RWPE2 (cell line): ENCODE measurements at regions not wholly inside any gene's neighbourhood (a gene's known extent, or its start where the extent isn't known, plus 50 kb on each side); places are given as distances from the start of the nearest gene placed in this dataset.

Experiments
- ATAC-seq: fragments of 200-7000 bp; cut with Tn5 transposase; 3 replicates; pipeline ENCODE4 v1.9.1; 2021; ENCODE audit warnings: low read depth
- DNase-seq: peaks from one replicate; pipeline ENCODE4 v3.0.0-alpha.2; 2020; ENCODE audit warnings: low spot score
- H3K27ac ChIP-seq: fragments of 450-650 bp; 2 replicates; pipeline ENCODE4 v1.5.1; 2017; ENCODE audit warnings: mild to moderate bottlenecking; ENCODE audit not compliant: poor library complexity, severe bottlenecking
- H3K27me3 ChIP-seq: fragments of 250-450 bp; sonication (Bioruptor Pico); 2 replicates; pipeline ENCODE4 v1.5.1; 2021; ENCODE audit warnings: mild to moderate bottlenecking, moderate library complexity; ENCODE audit not compliant: insufficient read depth, poor library complexity, severe bottlenecking
- H3K36me3 ChIP-seq: fragments of 250-450 bp; sonication (Bioruptor Pico); 2 replicates; pipeline ENCODE4 v1.5.1; 2020; ENCODE audit warnings: low read depth, mild to moderate bottlenecking, moderate library complexity
- H3K4me1 ChIP-seq: fragments of 250-450 bp; sonication (Bioruptor Pico); 2 replicates; pipeline ENCODE4 v1.5.1; 2021; ENCODE audit warnings: mild to moderate bottlenecking, moderate library complexity; ENCODE audit not compliant: insufficient read depth, poor library complexity, severe bottlenecking
- H3K4me3 ChIP-seq: fragments of 250-450 bp; sonication (Bioruptor Pico); 2 replicates; pipeline ENCODE4 v1.5.1; 2021; ENCODE audit warnings: mild to moderate bottlenecking, moderate library complexity; ENCODE audit not compliant: severe bottlenecking
- H3K9me3 ChIP-seq: fragments of 250-450 bp; sonication (Bioruptor Pico); 2 replicates; pipeline ENCODE4 v1.5.1; 2021; ENCODE audit warnings: mild to moderate bottlenecking, moderate library complexity; ENCODE audit not compliant: severe bottlenecking
- TF ChIP-seq, protein P1 (sequence below): fragments of 450-650 bp; IDR thresholded peaks from one replicate; pipeline ENCODE4 v1.5.1; 2017; ENCODE audit warnings: mild to moderate bottlenecking, moderate library complexity; ENCODE audit not compliant: poor library complexity, severe bottlenecking

DNA sequence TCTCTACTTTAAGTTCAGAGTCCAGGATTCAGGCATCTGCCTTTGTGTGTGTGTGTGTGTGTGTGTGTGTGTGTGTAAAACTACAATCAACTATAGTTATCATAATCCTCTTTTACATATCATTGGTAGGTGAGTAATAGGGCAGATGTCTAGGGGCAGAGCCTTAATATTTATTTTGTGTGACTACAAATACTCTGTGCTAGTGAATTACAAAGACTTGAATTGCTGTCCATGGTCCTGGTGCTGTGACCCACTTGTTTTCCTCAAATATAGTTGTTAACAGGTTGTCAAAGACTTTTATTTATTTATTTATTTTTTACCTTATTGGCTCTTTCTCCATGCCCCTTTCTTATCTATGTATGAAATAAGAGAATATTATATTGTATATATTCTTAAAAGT is 196.8 kb downstream of the ANXA1 start:
- H3K9me3 ChIP-seq, result no peaks in the 10 kb centered on the region
- peaks cover 11% of the 10 kb centered on the region for H3K27me3 ChIP-seq
- TF ChIP-seq, protein P1, sequence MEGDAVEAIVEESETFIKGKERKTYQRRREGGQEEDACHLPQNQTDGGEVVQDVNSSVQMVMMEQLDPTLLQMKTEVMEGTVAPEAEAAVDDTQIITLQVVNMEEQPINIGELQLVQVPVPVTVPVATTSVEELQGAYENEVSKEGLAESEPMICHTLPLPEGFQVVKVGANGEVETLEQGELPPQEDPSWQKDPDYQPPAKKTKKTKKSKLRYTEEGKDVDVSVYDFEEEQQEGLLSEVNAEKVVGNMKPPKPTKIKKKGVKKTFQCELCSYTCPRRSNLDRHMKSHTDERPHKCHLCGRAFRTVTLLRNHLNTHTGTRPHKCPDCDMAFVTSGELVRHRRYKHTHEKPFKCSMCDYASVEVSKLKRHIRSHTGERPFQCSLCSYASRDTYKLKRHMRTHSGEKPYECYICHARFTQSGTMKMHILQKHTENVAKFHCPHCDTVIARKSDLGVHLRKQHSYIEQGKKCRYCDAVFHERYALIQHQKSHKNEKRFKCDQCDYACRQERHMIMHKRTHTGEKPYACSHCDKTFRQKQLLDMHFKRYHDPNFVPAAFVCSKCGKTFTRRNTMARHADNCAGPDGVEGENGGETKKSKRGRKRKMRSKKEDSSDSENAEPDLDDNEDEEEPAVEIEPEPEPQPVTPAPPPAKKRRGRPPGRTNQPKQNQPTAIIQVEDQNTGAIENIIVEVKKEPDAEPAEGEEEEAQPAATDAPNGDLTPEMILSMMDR, result no peak
- no peak overlapping the region for H3K27ac ChIP-seq
- no peak for ATAC-seq
- no peaks in the 10 kb centered on the region for H3K36me3 ChIP-seq
- DNase-seq, result no peak
- no peaks in the 10 kb centered on the region for H3K4me1 ChIP-seq
- no peak overlapping the region for H3K4me3 ChIP-seq

- Histone ChIP-seq H3K9me3 (no peaks in the 10 kb centered on the region), H3K4me1 (no peaks in the 10 kb centered on the region), H3K36me3 (no peaks in the 10 kb centered on the region), H3K4me3 (no peak overlapping the region), H3K27me3 (peaks cover 12% of the 10 kb centered on the region), H3K27ac (no peak overlapping the region)
- DNase-seq, result no peak
- TF ChIP-seq, protein P1, result no peak
- ATAC-seq, result no peak
These were observed 197.8 kb downstream of the ANXA1 start for GRCh38 chr9:73349476-73349875.

- Histone ChIP-seq H3K27ac (no peak overlapping the region), H3K4me1 (no peaks in the 10 kb centered on the region), H3K27me3 (peaks cover 10% of the 10 kb centered on the region), H3K9me3 (no peaks in the 10 kb centered on the region), H3K4me3 (no peak overlapping the region), H3K36me3 (no peaks in the 10 kb centered on the region)
- no peak for DNase-seq
- TF ChIP-seq, protein P1, result no peak
- ATAC-seq, result no peak
These were observed 205.9 kb downstream of the ANXA1 start for GRCh38 chr9:73357607-73358006.

DNA sequence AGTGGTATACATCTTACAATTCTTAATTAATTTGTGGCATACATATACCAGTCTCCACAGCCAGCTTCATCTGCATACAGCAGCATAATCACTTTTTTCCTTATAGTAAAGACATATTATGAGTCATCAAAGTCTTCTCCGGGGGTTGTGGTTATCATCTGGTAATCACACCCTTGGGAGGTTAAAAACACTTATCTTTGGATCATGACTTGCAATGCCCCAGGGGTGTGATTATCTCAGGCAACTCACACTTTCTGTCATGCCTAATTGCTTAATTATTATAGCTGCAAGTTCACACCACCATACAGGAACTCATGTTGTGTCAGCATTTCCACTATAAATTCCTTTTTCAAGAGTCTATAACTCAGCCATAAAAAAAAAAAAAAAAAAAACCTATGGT is 218.4 kb downstream of the ANXA1 start:
- TF ChIP-seq, protein P1, result no peak
- H3K27me3 ChIP-seq, result no peaks in the 10 kb centered on the region
- ATAC-seq, result no peak
- H3K27ac ChIP-seq, result no peak overlapping the region
- H3K9me3 ChIP-seq, result no peaks in the 10 kb centered on the region
- no peaks in the 10 kb centered on the region for H3K4me1 ChIP-seq
- H3K36me3 ChIP-seq, result no peaks in the 10 kb centered on the region
- no peak for DNase-seq
- no peak overlapping the region for H3K4me3 ChIP-seq

DNA sequence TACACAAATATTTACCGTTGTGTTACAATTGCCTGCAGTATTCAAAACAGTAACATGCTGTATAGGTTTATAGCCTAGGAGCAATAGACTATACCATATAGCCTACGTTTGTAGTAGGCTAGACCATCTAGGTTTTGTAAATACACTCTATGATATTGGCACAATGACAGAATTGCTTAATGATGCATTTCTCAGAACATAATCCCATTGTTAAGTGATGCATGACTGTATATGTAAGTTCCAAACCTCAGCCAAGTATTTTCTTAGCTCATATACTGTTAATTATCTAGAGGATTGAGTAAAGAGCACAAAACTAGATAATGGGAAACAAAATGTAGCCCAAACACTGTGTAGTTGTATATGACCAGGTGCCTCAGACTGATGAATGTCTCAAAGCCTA is 220.1 kb downstream of the ANXA1 start:
- ATAC-seq, result no peak
- Histone ChIP-seq H3K27me3 (no peaks in the 10 kb centered on the region), H3K4me3 (no peak overlapping the region), H3K9me3 (no peaks in the 10 kb centered on the region), H3K4me1 (no peaks in the 10 kb centered on the region), H3K36me3 (no peaks in the 10 kb centered on the region), H3K27ac (no peak overlapping the region)
- no peak for DNase-seq
- TF ChIP-seq, protein P1, result no peak
